ENCODE measurements at regions not wholly inside any gene's neighbourhood (a gene's known extent, or its start where the extent isn't known, plus 50 kb on each side); places are given as distances from the start of the nearest gene placed in this dataset.

GRCh38 chr16:79797486-79797885 is 196.9 kb upstream of the MAF start:
- Histone ChIP-seq H3K4ac (ENCODE audit: low read depth in 1 of 2, low read length in 2 of 2) (no peak overlapping the region), H3K4me1 (ENCODE audit: control insufficient read depth, insufficient read depth, low read depth, low read length) (no peaks in the 10 kb centered on the region), H2AFZ (ENCODE audit: low read depth, low read length) (no peak overlapping the region), H2BK120ac (ENCODE audit: low read depth, low read length) (no peak overlapping the region), H3K27ac (ENCODE audit: low read length, poor library complexity, severe bottlenecking) (no peak overlapping the region), H3K23ac (ENCODE audit: low read length in 2 of 2) (no peak overlapping the region), H3K4me2 (ENCODE audit: low read length, poor library complexity, severe bottlenecking) (no peak overlapping the region), H2BK5ac (ENCODE audit: low read depth, low read length, poor library complexity, severe bottlenecking) (no peak overlapping the region), H3K79me1 (replicated peaks; ENCODE audit: low read length, poor library complexity, severe bottlenecking) (no peaks in the 10 kb centered on the region), H3K9ac (ENCODE audit: low read length) (no peak overlapping the region), H2BK15ac (ENCODE audit: low read depth, poor library complexity, severe bottlenecking) (no peak overlapping the region), H2AK5ac (ENCODE audit: low read length, severe bottlenecking) (no peak overlapping the region), H3K36me3 (ENCODE audit: control insufficient read depth in 1 of 2, insufficient read depth in 2 of 2, low read depth in 1 of 2, low read length in 2 of 2) (no peaks in the 10 kb centered on the region), H2BK12ac (ENCODE audit: low read length in 2 of 2) (no peak overlapping the region), H3K9me3 (ENCODE audit: control insufficient read depth, low read length) (peaks cover 2% of the 10 kb centered on the region), H4K8ac (ENCODE audit: low read length) (no peak overlapping the region), H3K18ac (ENCODE audit: low read depth in 1 of 2, low read length in 2 of 2) (no peak overlapping the region), H3K14ac (ENCODE audit: low read length in 2 of 2) (no peak overlapping the region), H3K4me3 (ENCODE audit: insufficient read depth in 1 of 2, low read depth in 1 of 2, low read length in 2 of 2) (no peak overlapping the region), H4K91ac (ENCODE audit: low read length) (no peak overlapping the region), H3K27me3 (ENCODE audit: control insufficient read depth in 1 of 2, insufficient read depth in 1 of 2, low read length in 2 of 2) (no peaks in the 10 kb centered on the region)
- no peak for DNase-seq
- 94% methylated on average over 7 of the region's 8 CpGs for WGBS

- no peak overlapping the region for H2BK12ac ChIP-seq (ENCODE audit: low read length in 2 of 2)
- H2BK5ac ChIP-seq (ENCODE audit: low read depth, low read length, poor library complexity, severe bottlenecking): no peak overlapping the region
- H3K4me2 ChIP-seq (ENCODE audit: low read length, poor library complexity, severe bottlenecking): no peak overlapping the region
- no peak overlapping the region for H3K14ac ChIP-seq (ENCODE audit: low read length in 2 of 2)
- H3K27me3 ChIP-seq (ENCODE audit: control insufficient read depth in 1 of 2, insufficient read depth in 1 of 2, low read length in 2 of 2): no peaks in the 10 kb centered on the region
- H3K4me3 ChIP-seq (ENCODE audit: insufficient read depth in 1 of 2, low read depth in 1 of 2, low read length in 2 of 2): no peak overlapping the region
- DNase-seq: no peak
- no peak overlapping the region for H3K9ac ChIP-seq (ENCODE audit: low read length)
- no peak overlapping the region for H3K23ac ChIP-seq (ENCODE audit: low read length in 2 of 2)
- H3K4ac ChIP-seq (ENCODE audit: low read depth in 1 of 2, low read length in 2 of 2): no peak overlapping the region
- no peak overlapping the region for H2AFZ ChIP-seq (ENCODE audit: low read depth, low read length)
- H3K9me3 ChIP-seq (ENCODE audit: control insufficient read depth, low read length): no peaks in the 10 kb centered on the region
- H4K8ac ChIP-seq (ENCODE audit: low read length): no peak overlapping the region
- H2BK15ac ChIP-seq (ENCODE audit: low read depth, poor library complexity, severe bottlenecking): no peak overlapping the region
- WGBS: 82% methylated on average over 3 of the region's 4 CpGs
- H2AK5ac ChIP-seq (ENCODE audit: low read length, severe bottlenecking): no peak overlapping the region
- no peaks in the 10 kb centered on the region for H3K79me1 ChIP-seq (replicated peaks; ENCODE audit: low read length, poor library complexity, severe bottlenecking)
- no peak overlapping the region for H3K27ac ChIP-seq (ENCODE audit: low read length, poor library complexity, severe bottlenecking)
- no peak overlapping the region for H4K91ac ChIP-seq (ENCODE audit: low read length)
- H3K4me1 ChIP-seq (ENCODE audit: control insufficient read depth, insufficient read depth, low read depth, low read length): no peaks in the 10 kb centered on the region
- no peak overlapping the region for H3K18ac ChIP-seq (ENCODE audit: low read depth in 1 of 2, low read length in 2 of 2)
- H2BK120ac ChIP-seq (ENCODE audit: low read depth, low read length): no peak overlapping the region
- no peaks in the 10 kb centered on the region for H3K36me3 ChIP-seq (ENCODE audit: control insufficient read depth in 1 of 2, insufficient read depth in 2 of 2, low read depth in 1 of 2, low read length in 2 of 2)
These were observed 195.0 kb upstream of the MAF start for GRCh38 chr16:79795556-79795955.

- no peak overlapping the region for H2AFZ ChIP-seq (ENCODE audit: low read depth, low read length)
- H2BK15ac ChIP-seq (ENCODE audit: low read depth, poor library complexity, severe bottlenecking): no peak overlapping the region
- H2AK5ac ChIP-seq (ENCODE audit: low read length, severe bottlenecking): no peak overlapping the region
- no peak overlapping the region for H3K14ac ChIP-seq (ENCODE audit: low read length in 2 of 2)
- WGBS: 95% methylated on average over 8 of the region's 8 CpGs
- no peaks in the 10 kb centered on the region for H3K27me3 ChIP-seq (ENCODE audit: control insufficient read depth in 1 of 2, insufficient read depth in 1 of 2, low read length in 2 of 2)
- H3K23ac ChIP-seq (ENCODE audit: low read length in 2 of 2): no peak overlapping the region
- no peak overlapping the region for H2BK12ac ChIP-seq (ENCODE audit: low read length in 2 of 2)
- H3K4me3 ChIP-seq (ENCODE audit: insufficient read depth in 1 of 2, low read depth in 1 of 2, low read length in 2 of 2): no peak overlapping the region
- no peak overlapping the region for H4K91ac ChIP-seq (ENCODE audit: low read length)
- no peak overlapping the region for H3K27ac ChIP-seq (ENCODE audit: low read length, poor library complexity, severe bottlenecking)
- H3K4me2 ChIP-seq (ENCODE audit: low read length, poor library complexity, severe bottlenecking): no peak overlapping the region
- H3K4ac ChIP-seq (ENCODE audit: low read depth in 1 of 2, low read length in 2 of 2): no peak overlapping the region
- H3K4me1 ChIP-seq (ENCODE audit: control insufficient read depth, insufficient read depth, low read depth, low read length): no peaks in the 10 kb centered on the region
- no peak overlapping the region for H2BK120ac ChIP-seq (ENCODE audit: low read depth, low read length)
- no peak overlapping the region for H3K18ac ChIP-seq (ENCODE audit: low read depth in 1 of 2, low read length in 2 of 2)
- H3K79me1 ChIP-seq (replicated peaks; ENCODE audit: low read length, poor library complexity, severe bottlenecking): no peaks in the 10 kb centered on the region
- H3K9ac ChIP-seq (ENCODE audit: low read length): no peak overlapping the region
- H3K9me3 ChIP-seq (ENCODE audit: control insufficient read depth, low read length): no peaks in the 10 kb centered on the region
- no peak overlapping the region for H2BK5ac ChIP-seq (ENCODE audit: low read depth, low read length, poor library complexity, severe bottlenecking)
- DNase-seq: no peak
- H3K36me3 ChIP-seq (ENCODE audit: control insufficient read depth in 1 of 2, insufficient read depth in 2 of 2, low read depth in 1 of 2, low read length in 2 of 2): no peaks in the 10 kb centered on the region
- H4K8ac ChIP-seq (ENCODE audit: low read length): no peak overlapping the region
These were observed 194.4 kb upstream of the MAF start for GRCh38 chr16:79794941-79795340.

- no peaks in the 10 kb centered on the region for H3K9me3 ChIP-seq (ENCODE audit: control insufficient read depth, low read length)
- H3K23ac ChIP-seq (ENCODE audit: low read length in 2 of 2): no peak overlapping the region
- WGBS: 83% methylated on average over 5 of the region's 10 CpGs
These were observed 192.3 kb upstream of the MAF start for GRCh38 chr16:79792664-79793351.

More at GRCh38 chr16:79792664-79793351, 192.3 kb upstream of the MAF start:
- H4K8ac ChIP-seq (ENCODE audit: low read length): no peak overlapping the region
- H2BK15ac ChIP-seq (ENCODE audit: low read depth, poor library complexity, severe bottlenecking): no peak overlapping the region
- H3K79me1 ChIP-seq (replicated peaks; ENCODE audit: low read length, poor library complexity, severe bottlenecking): no peaks in the 10 kb centered on the region
- peak; percentile 9 for DNase-seq
- no peak overlapping the region for H3K4ac ChIP-seq (ENCODE audit: low read depth in 1 of 2, low read length in 2 of 2)
- no peak overlapping the region for H3K4me2 ChIP-seq (ENCODE audit: low read length, poor library complexity, severe bottlenecking)
- H3K36me3 ChIP-seq (ENCODE audit: control insufficient read depth in 1 of 2, insufficient read depth in 2 of 2, low read depth in 1 of 2, low read length in 2 of 2): no peaks in the 10 kb centered on the region
- no peak overlapping the region for H2BK5ac ChIP-seq (ENCODE audit: low read depth, low read length, poor library complexity, severe bottlenecking)
- H4K91ac ChIP-seq (ENCODE audit: low read length): no peak overlapping the region
- H2AFZ ChIP-seq (ENCODE audit: low read depth, low read length): no peak overlapping the region
- H3K14ac ChIP-seq (ENCODE audit: low read length in 2 of 2): no peak overlapping the region
- H3K27me3 ChIP-seq (ENCODE audit: control insufficient read depth in 1 of 2, insufficient read depth in 1 of 2, low read length in 2 of 2): no peaks in the 10 kb centered on the region
- H2AK5ac ChIP-seq (ENCODE audit: low read length, severe bottlenecking): no peak overlapping the region
- no peaks in the 10 kb centered on the region for H3K4me1 ChIP-seq (ENCODE audit: control insufficient read depth, insufficient read depth, low read depth, low read length)
- no peak overlapping the region for H3K4me3 ChIP-seq (ENCODE audit: insufficient read depth in 1 of 2, low read depth in 1 of 2, low read length in 2 of 2)
- H3K9ac ChIP-seq (ENCODE audit: low read length): no peak overlapping the region
- no peak overlapping the region for H3K18ac ChIP-seq (ENCODE audit: low read depth in 1 of 2, low read length in 2 of 2)
- H3K27ac ChIP-seq (ENCODE audit: low read length, poor library complexity, severe bottlenecking): no peak overlapping the region
- no peak overlapping the region for H2BK12ac ChIP-seq (ENCODE audit: low read length in 2 of 2)
- no peak overlapping the region for H2BK120ac ChIP-seq (ENCODE audit: low read depth, low read length)
